ACC112 (cell line): ENCODE measurements at regions not wholly inside any gene's neighbourhood (a gene's known extent, or its start where the extent isn't known, plus 50 kb on each side); places are given as distances from the start of the nearest gene placed in this dataset.
"Not testable (repeated sequence)": the region's sequence is repeated elsewhere in the genome, so short reads cannot be mapped to it uniquely, and the experiment has no call there.

Experiments used
- H2AFZ ChIP-seq: fragments of 200-600 bp; sonication (generic); one replicate; pipeline ENCODE4 v1.6.0; 2017; ENCODE audit warnings: antibody characterized with exemption, low read length; ENCODE audit not compliant: unreplicated experiment
- H3K27ac ChIP-seq: fragments of 200-600 bp; sonication (generic); 2 replicates; pipeline ENCODE4 v1.5.1; 2014; ENCODE audit warnings: low read depth, mild to moderate bottlenecking, antibody characterized with exemption, low read length, moderate library complexity
- H3K27me3 ChIP-seq: fragments of 200-600 bp; sonication (generic); 2 replicates; pipeline ENCODE4 v1.6.1; 2014; ENCODE audit warnings: mild to moderate bottlenecking, antibody characterized with exemption, low read length, moderate library complexity, mixed read lengths; ENCODE audit not compliant: insufficient read depth
- H3K36me3 ChIP-seq: fragments of 200-600 bp; sonication (generic); 2 replicates; pipeline ENCODE4 v1.6.1; 2016; ENCODE audit warnings: mild to moderate bottlenecking, antibody characterized with exemption, low read length, moderate library complexity, mixed read lengths; ENCODE audit not compliant: insufficient read depth
- H3K4me1 ChIP-seq: fragments of 200-600 bp; sonication (generic); one replicate; pipeline ENCODE4 v1.6.1; 2016; ENCODE audit warnings: low read length, mixed read lengths; ENCODE audit not compliant: insufficient read depth, unreplicated experiment, control insufficient read depth
- H3K4me3 ChIP-seq: fragments of 200-600 bp; sonication (generic); 2 replicates; pipeline ENCODE4 v1.5.1; 2014; ENCODE audit warnings: mild to moderate bottlenecking, low read depth, low read length
- H3K79me2 ChIP-seq: fragments of 200-600 bp; sonication (generic); one replicate; pipeline ENCODE4 v1.6.0; 2016; ENCODE audit warnings: low read length; ENCODE audit not compliant: control insufficient read depth, unreplicated experiment, insufficient read depth

DNA sequence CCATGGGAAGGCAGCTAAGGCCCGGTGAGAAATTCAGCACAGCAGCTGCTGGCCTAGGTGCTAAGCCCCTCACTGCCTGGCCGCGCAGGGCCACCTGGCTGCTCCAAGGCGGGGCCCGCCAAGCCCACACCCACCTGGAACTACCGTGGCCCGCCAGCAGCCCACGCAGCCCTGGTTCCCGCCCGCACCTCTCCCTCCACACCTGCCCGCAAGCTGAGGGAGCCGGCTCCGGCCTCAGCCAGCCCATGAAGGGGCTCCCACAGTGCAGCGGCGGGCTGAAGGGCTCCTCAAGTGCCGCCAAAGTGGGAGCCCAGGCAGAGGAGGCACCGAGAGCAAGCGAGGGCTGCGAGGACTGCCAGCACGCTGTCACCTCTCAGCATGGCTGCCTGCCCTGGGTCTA is 146.9 kb upstream of the APOOL start:
- H3K27ac ChIP-seq, H3K36me3 ChIP-seq, H3K27me3 ChIP-seq, H3K79me2 ChIP-seq, H2AFZ ChIP-seq, H3K4me3 ChIP-seq, H3K4me1 ChIP-seq: not testable (repeated sequence)

DNA sequence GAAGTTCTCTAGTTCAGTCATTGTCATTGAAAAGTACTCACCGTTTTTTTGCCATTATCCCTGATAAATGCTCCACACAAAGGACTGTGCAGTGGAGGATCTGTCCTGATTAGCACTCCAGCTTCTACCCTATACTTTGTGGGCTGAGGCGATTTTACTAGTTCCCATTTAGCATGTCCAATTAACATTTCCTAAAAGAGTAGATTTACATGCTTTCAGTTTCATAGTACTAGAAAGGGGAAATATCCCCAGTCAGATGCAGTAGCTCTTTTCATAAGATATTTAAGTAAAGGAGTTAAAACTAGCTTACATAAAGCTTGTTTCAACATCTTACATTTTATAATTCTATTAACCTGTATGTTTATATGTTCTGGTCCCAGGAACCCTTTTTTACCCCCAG is 144.9 kb upstream of the APOOL start:
- H3K27ac ChIP-seq, H3K36me3 ChIP-seq, H3K4me1 ChIP-seq, H3K4me3 ChIP-seq, H2AFZ ChIP-seq, H3K79me2 ChIP-seq, H3K27me3 ChIP-seq: not testable (repeated sequence)

DNA sequence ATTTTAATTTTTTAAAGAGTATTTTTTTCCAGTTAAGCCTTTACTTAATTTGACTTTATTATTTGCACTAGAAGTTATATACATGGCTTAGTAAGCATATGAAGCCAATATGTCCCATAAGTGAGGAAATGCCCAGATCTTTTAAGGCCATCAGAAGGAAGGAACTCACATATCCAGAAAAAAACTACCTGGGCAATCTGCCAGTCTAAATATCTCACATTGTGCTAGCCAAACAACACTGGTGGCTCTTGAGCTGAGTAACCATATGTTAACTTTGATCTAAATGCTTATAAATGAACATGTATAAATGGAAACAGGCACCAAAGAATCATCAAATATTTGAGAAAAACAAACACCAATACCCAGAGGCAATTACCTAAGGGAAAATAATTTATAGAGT is 138.6 kb upstream of the APOOL start:
- H3K4me1 ChIP-seq, result peaks cover 3% of the 10 kb centered on the region
- no peak overlapping the region for H3K27ac ChIP-seq
- no peaks in the 10 kb centered on the region for H3K36me3 ChIP-seq
- H3K27me3 ChIP-seq, result no peaks in the 10 kb centered on the region
- no peak overlapping the region for H2AFZ ChIP-seq
- H3K79me2 ChIP-seq, result no peaks in the 10 kb centered on the region
- no peak overlapping the region for H3K4me3 ChIP-seq

DNA sequence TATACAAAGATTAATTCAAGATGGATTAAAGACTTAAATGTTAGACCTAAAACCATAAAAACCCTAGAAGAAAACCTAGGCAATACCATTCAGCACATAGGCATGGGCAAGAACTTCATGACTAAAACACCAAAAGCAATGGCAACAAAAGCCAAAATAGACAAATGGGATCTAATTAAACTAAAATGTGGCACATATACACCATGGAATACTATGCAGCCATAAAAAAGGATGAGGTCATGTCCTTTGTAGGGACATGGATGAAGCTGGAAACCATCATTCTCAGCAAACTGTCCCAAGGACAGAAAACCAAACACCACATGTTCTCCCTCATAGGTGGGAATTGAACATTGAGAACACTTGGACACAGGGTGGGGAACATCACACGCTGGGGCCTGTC is 133.4 kb upstream of the APOOL start:
- H3K36me3 ChIP-seq, H3K27ac ChIP-seq, H3K4me3 ChIP-seq, H2AFZ ChIP-seq, H3K79me2 ChIP-seq, H3K4me1 ChIP-seq, H3K27me3 ChIP-seq: not testable (repeated sequence)

DNA sequence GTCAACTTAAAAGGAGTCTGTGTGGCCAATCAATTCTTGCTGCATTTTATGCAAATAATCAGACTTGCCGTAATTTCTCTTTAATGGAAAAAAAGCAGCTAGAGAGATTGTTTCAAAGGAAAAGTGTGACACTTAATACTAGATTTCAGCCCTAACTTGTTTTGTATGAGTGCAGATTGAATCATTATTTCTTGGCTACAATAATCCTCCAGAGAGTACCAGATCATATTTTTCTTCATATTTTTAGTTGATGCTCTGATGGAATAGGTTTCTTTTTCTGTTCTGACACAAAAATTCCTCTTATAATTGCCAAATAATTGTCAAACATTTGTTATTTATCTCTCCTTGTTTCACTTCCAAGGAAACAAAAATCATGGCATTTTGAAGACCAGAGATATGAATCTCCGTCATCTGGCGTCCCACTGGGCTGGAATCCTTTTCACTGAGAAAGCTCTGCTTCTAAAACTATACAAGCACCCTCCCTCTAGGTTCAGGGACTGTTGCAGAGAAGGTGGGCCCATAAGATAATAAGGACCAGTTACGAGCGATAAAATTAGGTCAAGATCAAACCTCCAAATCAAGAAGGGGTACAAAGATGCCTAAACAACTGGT is 131.4 kb upstream of the APOOL start:
- H2AFZ ChIP-seq, H3K4me1 ChIP-seq, H3K27me3 ChIP-seq, H3K79me2 ChIP-seq, H3K36me3 ChIP-seq, H3K27ac ChIP-seq, H3K4me3 ChIP-seq: not testable (repeated sequence)

- Histone ChIP-seq H3K79me2 (no peaks in the 10 kb centered on the region), H3K4me3 (no peak overlapping the region), H3K27me3 (no peaks in the 10 kb centered on the region), H3K27ac (no peak overlapping the region), H2AFZ (no peak overlapping the region), H3K4me1 (no peaks in the 10 kb centered on the region), H3K36me3 (no peaks in the 10 kb centered on the region)
Measured at GRCh38 chrX:84873176-84873575, 130.5 kb upstream of the APOOL start.

DNA sequence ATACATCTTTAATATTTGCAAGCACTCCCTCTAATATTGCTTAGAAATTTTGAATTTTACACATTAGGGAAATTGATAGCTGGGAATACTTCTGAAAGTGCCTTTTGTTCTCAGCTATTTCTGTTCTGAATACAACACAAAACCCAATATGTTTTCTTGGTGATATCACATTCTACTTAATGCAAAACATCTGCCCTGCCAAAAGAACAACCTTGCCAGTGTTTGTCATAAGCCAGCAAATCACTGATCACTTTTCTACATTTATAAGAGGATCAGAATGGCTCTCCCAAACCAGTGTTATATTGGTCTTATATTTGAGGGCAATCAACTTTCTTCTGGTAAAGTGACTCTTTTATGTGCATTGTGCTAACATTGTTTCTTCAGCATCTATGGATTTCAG is 126.8 kb upstream of the APOOL start:
- Histone ChIP-seq H3K27ac (no peak overlapping the region), H3K4me3 (no peak overlapping the region), H2AFZ (no peak overlapping the region), H3K36me3 (no peaks in the 10 kb centered on the region), H3K27me3 (no peaks in the 10 kb centered on the region), H3K79me2 (no peaks in the 10 kb centered on the region), H3K4me1 (no peaks in the 10 kb centered on the region)

GRCh38 chrX:84893897-84894296 is 109.8 kb upstream of the APOOL start:
- H3K27me3 ChIP-seq, result no peaks in the 10 kb centered on the region
- no peaks in the 10 kb centered on the region for H3K36me3 ChIP-seq
- H2AFZ ChIP-seq, result no peak overlapping the region
- no peaks in the 10 kb centered on the region for H3K79me2 ChIP-seq
- H3K4me3 ChIP-seq, result no peak overlapping the region
- no peak overlapping the region for H3K27ac ChIP-seq
- no peaks in the 10 kb centered on the region for H3K4me1 ChIP-seq

DNA sequence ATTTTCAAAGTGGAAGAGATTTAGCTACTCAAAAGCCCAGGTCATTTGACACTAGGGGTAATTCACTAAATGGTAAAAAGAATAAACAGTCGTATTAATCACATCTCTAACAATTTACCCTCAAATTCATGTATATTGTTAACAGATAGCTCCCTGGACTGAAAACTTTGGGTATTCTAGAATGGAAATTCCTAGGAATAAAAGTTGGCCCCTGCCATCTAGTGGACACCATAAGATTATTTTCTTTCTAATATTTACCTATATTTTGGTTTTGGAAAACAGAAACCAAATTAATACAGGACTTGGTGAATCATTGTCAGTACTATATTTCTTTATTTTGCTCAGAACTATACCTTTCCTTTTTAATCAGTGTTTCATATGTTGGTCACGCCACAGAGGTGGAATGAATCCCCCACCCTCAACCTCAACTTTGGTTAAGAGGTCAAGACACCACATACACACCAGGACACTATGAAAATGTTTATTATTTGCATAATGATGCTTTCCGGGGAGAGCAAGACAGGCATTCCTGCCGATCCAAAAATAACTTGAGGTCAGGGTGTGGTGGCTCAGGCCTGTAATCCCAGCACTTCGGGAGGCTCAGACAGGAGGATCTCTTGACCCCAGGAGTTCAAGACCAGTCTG is 96.2 kb upstream of the APOOL start:
- Histone ChIP-seq H3K4me3 (peak overlapping the region; percentile 44), H3K27ac (no peak overlapping the region), H3K4me1 (peaks cover 4% of the 10 kb centered on the region), H2AFZ (peak overlapping the region; percentile 85), H3K79me2 (no peaks in the 10 kb centered on the region), H3K27me3 (no peaks in the 10 kb centered on the region), H3K36me3 (no peaks in the 10 kb centered on the region)

DNA sequence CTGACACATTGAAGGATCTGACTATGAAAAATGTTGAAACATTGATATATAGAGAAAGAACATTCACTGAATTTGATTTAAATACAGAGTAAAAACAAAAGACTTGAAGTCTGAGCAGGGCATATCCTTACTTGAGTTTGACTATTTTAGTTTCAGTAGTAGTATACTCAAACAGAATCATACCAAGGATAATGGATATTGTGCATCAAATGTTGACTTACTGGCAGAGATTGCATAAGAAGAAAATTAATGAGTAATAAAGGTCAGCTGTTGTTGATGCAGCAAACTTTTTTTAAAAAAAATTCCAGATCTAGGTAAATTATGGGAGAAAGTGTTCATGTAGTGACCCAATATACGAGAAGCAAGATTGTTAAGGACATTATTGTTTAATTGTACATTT is 94.5 kb upstream of the APOOL start:
- Histone ChIP-seq H3K79me2 (no peaks in the 10 kb centered on the region), H3K36me3 (no peaks in the 10 kb centered on the region), H3K27me3 (no peaks in the 10 kb centered on the region), H3K27ac (no peak overlapping the region), H3K4me3 (no peak overlapping the region), H2AFZ (peak overlapping the region; percentile 14), H3K4me1 (peaks cover 4% of the 10 kb centered on the region)

- H3K4me3 ChIP-seq, result no peak overlapping the region
- H3K27ac ChIP-seq, result no peak overlapping the region
- H3K4me1 ChIP-seq, result no peaks in the 10 kb centered on the region
- no peaks in the 10 kb centered on the region for H3K79me2 ChIP-seq
- no peaks in the 10 kb centered on the region for H3K36me3 ChIP-seq
- H3K27me3 ChIP-seq, result no peaks in the 10 kb centered on the region
- H2AFZ ChIP-seq, result no peak overlapping the region
Measured at GRCh38 chrX:84924624-84925023, 79.1 kb upstream of the APOOL start.
